Esophagus muscularis mucosa (tissue), 3 donors: ENCODE measurements at regions not wholly inside any gene's neighbourhood (a gene's known extent, or its start where the extent isn't known, plus 50 kb on each side); places are given as distances from the start of the nearest gene placed in this dataset.

Experiments used
- CTCF ChIP-seq, 3 experiments: fragments of 200-600 bp in 2 of 3; fragments of 450-650 bp in 1 of 3; sonication (generic) in 2 of 3; IDR thresholded peaks; one replicate each; pipeline ENCODE4 v1.5.1; 2017 to 2019; ENCODE audit warnings: antibody characterized with exemption in 3 of 3, mild to moderate bottlenecking in 2 of 3, moderate library complexity in 1 of 3
- POLR2AphosphoS5 ChIP-seq, 2 donors: sonication (generic); formaldehyde crosslinking; IDR thresholded peaks; one replicate each; pipeline ENCODE4 v1.6.1; 2017; ENCODE audit warnings: antibody characterized with exemption in 2 of 2

- TF ChIP-seq POLR2AphosphoS5 (IDR thresholded peaks at IDR 0.05): no peak
- no peak for TF ChIP-seq CTCF (IDR thresholded peaks at IDR 0.05)
Observed at GRCh38 chr16:50853329-50853728, 111.4 kb downstream of the CYLD start.
